Colonic mucosa (tissue), 4 donors: ENCODE measurements at regions not wholly inside any gene's neighbourhood (a gene's known extent, or its start where the extent isn't known, plus 50 kb on each side); places are given as distances from the start of the nearest gene placed in this dataset.
A peak's percentile ranks its signal among the peaks of the same experiment; 100 is the strongest.

Source experiments
- DNase-seq: peaks from one replicate; pipeline ENCODE4 v3.0.0-alpha.2; 2020
- H3K27ac ChIP-seq: fragments of 200-600 bp; one replicate; pipeline ENCODE4 v1.8.0; 2021
- H3K27me3 ChIP-seq: fragments of 200-600 bp; one replicate; pipeline ENCODE4 v1.8.0; 2021
- H3K36me3 ChIP-seq: fragments of 200-600 bp; one replicate; pipeline ENCODE4 v1.8.0; 2021
- H3K4me1 ChIP-seq: fragments of 200-600 bp; one replicate; pipeline ENCODE4 v1.8.0; 2021; ENCODE audit warnings: mild to moderate bottlenecking
- H3K4me3 ChIP-seq: fragments of 200-600 bp; one replicate; pipeline ENCODE4 v1.8.0; 2021
- H3K9ac ChIP-seq, 2 donors: one replicate each; pipeline ENCODE4 v1.7.0; 2013; ENCODE audit warnings: control low read depth in 2 of 2, low read depth in 2 of 2, low read length in 2 of 2
- H3K9me3 ChIP-seq: fragments of 200-600 bp; one replicate; pipeline ENCODE4 v1.8.0; 2021
- intact Hi-C: fragments of 100-400 bp; cut with DNase I; formaldehyde crosslinking; loops from one replicate; pipeline ENCODE4 v1.14.1; 2022
- TF ChIP-seq, protein P1 (sequence below): fragments of 200-600 bp; IDR thresholded peaks from one replicate; pipeline ENCODE4 v1.8.0; 2022; ENCODE audit warnings: antibody characterized with exemption, mild to moderate bottlenecking
- donor health status: healthy.
- donor health status: DM: no; HTN: no; CAD: no.
- donor health status: DM: no; HTN: no; CAD: no.

GRCh38 chr2:196337208-196337953, 166.0 kb upstream of the STK17B start:
- Histone ChIP-seq H3K4me3 (no peak overlapping the region), H3K4me1 (no peaks in the 10 kb centered on the region), H3K36me3 (no peaks in the 10 kb centered on the region), H3K27ac (no peak overlapping the region), H3K9me3 (no peaks in the 10 kb centered on the region), H3K9ac (no peak overlapping the region), H3K27me3 (no peaks in the 10 kb centered on the region)
- intact Hi-C loops, result loop anchor here (5.0 kb wide), 1 partner anchor 35 kb away; no protein-coding TSS in a partner anchor
- TF ChIP-seq, protein P1, sequence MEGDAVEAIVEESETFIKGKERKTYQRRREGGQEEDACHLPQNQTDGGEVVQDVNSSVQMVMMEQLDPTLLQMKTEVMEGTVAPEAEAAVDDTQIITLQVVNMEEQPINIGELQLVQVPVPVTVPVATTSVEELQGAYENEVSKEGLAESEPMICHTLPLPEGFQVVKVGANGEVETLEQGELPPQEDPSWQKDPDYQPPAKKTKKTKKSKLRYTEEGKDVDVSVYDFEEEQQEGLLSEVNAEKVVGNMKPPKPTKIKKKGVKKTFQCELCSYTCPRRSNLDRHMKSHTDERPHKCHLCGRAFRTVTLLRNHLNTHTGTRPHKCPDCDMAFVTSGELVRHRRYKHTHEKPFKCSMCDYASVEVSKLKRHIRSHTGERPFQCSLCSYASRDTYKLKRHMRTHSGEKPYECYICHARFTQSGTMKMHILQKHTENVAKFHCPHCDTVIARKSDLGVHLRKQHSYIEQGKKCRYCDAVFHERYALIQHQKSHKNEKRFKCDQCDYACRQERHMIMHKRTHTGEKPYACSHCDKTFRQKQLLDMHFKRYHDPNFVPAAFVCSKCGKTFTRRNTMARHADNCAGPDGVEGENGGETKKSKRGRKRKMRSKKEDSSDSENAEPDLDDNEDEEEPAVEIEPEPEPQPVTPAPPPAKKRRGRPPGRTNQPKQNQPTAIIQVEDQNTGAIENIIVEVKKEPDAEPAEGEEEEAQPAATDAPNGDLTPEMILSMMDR, result peak; percentile 36
- DNase-seq, result no peak

- H3K9me3 ChIP-seq, result no peaks in the 10 kb centered on the region
- H3K27me3 ChIP-seq, result no peaks in the 10 kb centered on the region
- H3K4me3 ChIP-seq, result no peak overlapping the region
- no peak for DNase-seq
- H3K4me1 ChIP-seq, result no peaks in the 10 kb centered on the region
- TF ChIP-seq, protein P1, result no peak
- no peak overlapping the region for H3K27ac ChIP-seq
- intact Hi-C loops, result loop anchor here (5.0 kb wide), 1 partner anchor 36 kb away; no protein-coding TSS in a partner anchor
- no peak overlapping the region for H3K9ac ChIP-seq
- H3K36me3 ChIP-seq, result no peaks in the 10 kb centered on the region
Observed at GRCh38 chr2:196338440-196338839, 167.1 kb upstream of the STK17B start.

DNA sequence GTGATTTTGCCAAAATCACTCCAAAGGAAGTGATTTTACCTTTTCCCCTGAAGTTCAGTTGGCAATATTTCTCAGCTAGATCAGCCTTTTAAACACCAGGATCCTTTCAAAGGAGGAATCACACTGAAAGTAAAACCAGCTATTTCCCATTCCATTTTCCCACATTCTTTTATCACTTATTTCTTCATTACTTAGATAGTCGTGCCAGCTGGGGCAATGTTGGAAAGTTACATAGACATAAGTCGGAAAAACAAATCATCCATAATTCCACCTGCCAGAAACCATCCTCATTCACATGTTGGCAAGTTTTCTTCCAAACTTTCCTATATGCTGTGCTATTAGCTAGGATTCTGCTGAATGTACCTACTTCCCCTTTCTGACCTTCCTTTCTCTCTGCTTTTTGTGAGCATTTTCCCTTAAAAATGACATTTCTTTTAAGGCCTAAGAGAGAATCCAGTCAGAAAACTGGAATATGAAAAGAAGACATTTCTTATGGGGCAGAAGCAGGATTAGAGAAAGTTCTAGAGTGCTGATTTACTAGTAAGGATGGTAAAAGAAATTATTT, 170.0 kb upstream of the STK17B start:
- DNase-seq, result no peak
- Histone ChIP-seq H3K36me3 (no peaks in the 10 kb centered on the region), H3K27me3 (no peaks in the 10 kb centered on the region), H3K9ac (no peak overlapping the region), H3K9me3 (no peaks in the 10 kb centered on the region), H3K4me3 (no peak overlapping the region), H3K4me1 (no peaks in the 10 kb centered on the region), H3K27ac (no peak overlapping the region)
- TF ChIP-seq, protein P1, result no peak
- intact Hi-C loops, result no loop called here

DNA sequence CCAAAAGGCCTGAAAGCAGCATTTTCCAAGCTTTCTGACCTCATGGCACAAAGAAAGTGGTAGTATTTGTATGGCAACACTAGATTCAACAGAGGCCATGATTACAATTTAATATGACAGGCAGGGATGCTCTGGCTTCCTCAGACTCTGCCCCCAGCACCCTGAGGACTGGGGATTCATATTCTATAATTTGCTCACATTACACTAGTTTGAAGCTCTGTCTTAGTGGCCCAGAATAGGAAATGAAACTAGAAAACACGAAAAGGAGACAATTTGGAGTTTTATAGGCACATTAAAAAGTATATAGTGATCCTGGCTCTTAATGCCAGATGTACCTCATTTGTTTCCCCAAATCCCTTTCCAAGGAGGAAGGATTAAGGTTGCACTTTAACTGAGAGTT, 173.0 kb upstream of the STK17B start:
- TF ChIP-seq, protein P1, result no peak
- Histone ChIP-seq H3K27me3 (no peaks in the 10 kb centered on the region), H3K9me3 (no peaks in the 10 kb centered on the region), H3K4me1 (no peaks in the 10 kb centered on the region), H3K27ac (no peak overlapping the region), H3K9ac (no peak overlapping the region), H3K36me3 (no peaks in the 10 kb centered on the region), H3K4me3 (no peak overlapping the region)
- intact Hi-C loops, result no loop called here
- DNase-seq, result no peak

DNA sequence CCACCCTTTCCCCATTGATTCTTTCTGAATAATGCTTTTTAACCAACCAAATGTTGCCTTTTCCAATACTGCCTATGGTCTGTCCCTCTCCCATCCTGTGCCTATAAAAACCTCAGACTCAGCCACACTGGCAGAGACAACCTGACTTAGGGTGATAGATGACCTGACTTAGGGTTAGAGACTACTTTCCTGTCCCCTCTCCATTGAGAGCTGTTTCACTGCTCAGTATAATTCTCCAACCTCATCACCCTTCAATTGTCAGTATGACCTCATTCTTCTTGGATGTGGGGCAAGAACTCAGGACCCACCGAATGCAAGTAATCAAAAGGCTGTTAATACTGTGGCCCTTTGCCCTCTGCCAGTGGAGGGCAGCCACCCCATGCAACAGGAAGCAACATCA, 182.3 kb upstream of the STK17B start:
- TF ChIP-seq, protein P1, result no peak
- H3K9ac ChIP-seq, result no peak overlapping the region
- DNase-seq, result no peak
- H3K4me3 ChIP-seq, result no peak overlapping the region
- no peak overlapping the region for H3K27ac ChIP-seq
- no peaks in the 10 kb centered on the region for H3K36me3 ChIP-seq
- H3K27me3 ChIP-seq, result no peaks in the 10 kb centered on the region
- no peaks in the 10 kb centered on the region for H3K9me3 ChIP-seq
- intact Hi-C loops, result no loop called here
- H3K4me1 ChIP-seq, result no peaks in the 10 kb centered on the region
